Ovary (tissue), 3 donors: ENCODE measurements at regions not wholly inside any gene's neighbourhood (a gene's known extent, or its start where the extent isn't known, plus 50 kb on each side); places are given as distances from the start of the nearest gene placed in this dataset.

Experiments
- EP300 ChIP-seq: sonication (generic); formaldehyde crosslinking; IDR thresholded peaks from one replicate; pipeline ENCODE4 v1.6.1; 2017; ENCODE audit warnings: antibody characterized with exemption
- POLR2A ChIP-seq: fragments of 450-650 bp; IDR thresholded peaks from one replicate; pipeline ENCODE4 v1.6.1; 2017; ENCODE audit warnings: antibody characterized with exemption, mild to moderate bottlenecking, moderate library complexity
- TF ChIP-seq, protein P1 (sequence below), 3 donors: fragments of 450-650 bp in 2 of 3; fragments of 200-600 bp in 1 of 3; IDR thresholded peaks; one replicate each; pipeline versions ENCODE4 v1.5.1 to v1.8.0; 2016 to 2022; ENCODE audit warnings: antibody characterized with exemption in 3 of 3, mild to moderate bottlenecking in 1 of 3
- donor health status: DM: no; HTN: no; CAD: no.

DNA sequence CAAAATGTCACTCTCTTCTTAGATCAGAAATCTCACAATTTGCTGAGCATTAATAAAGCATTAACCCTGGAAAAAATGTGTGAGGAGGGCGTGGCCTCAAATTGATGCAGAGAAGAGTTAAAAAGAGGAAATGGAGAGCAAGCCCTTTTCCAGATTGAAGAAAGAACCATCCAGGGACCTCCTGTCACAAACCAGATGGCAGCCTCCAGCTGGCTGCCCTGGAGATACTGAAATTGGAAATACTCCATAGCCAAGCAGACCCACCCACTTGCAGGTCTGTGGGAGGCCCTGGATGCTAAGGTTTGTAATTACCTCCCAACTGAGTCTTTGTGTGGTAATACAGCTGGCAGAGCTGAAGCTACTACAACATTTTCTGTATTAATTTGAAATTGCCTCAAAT lies 214.9 kb downstream of the IL20RB start:
- TF ChIP-seq, protein P1, sequence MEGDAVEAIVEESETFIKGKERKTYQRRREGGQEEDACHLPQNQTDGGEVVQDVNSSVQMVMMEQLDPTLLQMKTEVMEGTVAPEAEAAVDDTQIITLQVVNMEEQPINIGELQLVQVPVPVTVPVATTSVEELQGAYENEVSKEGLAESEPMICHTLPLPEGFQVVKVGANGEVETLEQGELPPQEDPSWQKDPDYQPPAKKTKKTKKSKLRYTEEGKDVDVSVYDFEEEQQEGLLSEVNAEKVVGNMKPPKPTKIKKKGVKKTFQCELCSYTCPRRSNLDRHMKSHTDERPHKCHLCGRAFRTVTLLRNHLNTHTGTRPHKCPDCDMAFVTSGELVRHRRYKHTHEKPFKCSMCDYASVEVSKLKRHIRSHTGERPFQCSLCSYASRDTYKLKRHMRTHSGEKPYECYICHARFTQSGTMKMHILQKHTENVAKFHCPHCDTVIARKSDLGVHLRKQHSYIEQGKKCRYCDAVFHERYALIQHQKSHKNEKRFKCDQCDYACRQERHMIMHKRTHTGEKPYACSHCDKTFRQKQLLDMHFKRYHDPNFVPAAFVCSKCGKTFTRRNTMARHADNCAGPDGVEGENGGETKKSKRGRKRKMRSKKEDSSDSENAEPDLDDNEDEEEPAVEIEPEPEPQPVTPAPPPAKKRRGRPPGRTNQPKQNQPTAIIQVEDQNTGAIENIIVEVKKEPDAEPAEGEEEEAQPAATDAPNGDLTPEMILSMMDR (IDR thresholded peaks at IDR 0.05): no peak
- TF ChIP-seq EP300 (no peak), POLR2A (no peak)
